ENCODE measurements at regions not wholly inside any gene's neighbourhood (a gene's known extent, or its start where the extent isn't known, plus 50 kb on each side); places are given as distances from the start of the nearest gene placed in this dataset.

- Histone ChIP-seq H3K4me3 (ENCODE audit: low read depth, low read length) (no peak overlapping the region), H3K9me3 (ENCODE audit: control insufficient read depth, low read length) (no peaks in the 10 kb centered on the region), H3K36me3 (ENCODE audit: control insufficient read depth, insufficient read depth, low read length) (no peaks in the 10 kb centered on the region), H3K9ac (no peak overlapping the region), H3K4me2 (ENCODE audit: low read length) (no peak overlapping the region), H3K79me2 (no peaks in the 10 kb centered on the region), H3K27me3 (ENCODE audit: control insufficient read depth, insufficient read depth, low read length) (no peaks in the 10 kb centered on the region), H3K4me1 (no peaks in the 10 kb centered on the region), H3K27ac (no peak overlapping the region), H2AFZ (no peak overlapping the region)
- TF ChIP-seq, protein P1, sequence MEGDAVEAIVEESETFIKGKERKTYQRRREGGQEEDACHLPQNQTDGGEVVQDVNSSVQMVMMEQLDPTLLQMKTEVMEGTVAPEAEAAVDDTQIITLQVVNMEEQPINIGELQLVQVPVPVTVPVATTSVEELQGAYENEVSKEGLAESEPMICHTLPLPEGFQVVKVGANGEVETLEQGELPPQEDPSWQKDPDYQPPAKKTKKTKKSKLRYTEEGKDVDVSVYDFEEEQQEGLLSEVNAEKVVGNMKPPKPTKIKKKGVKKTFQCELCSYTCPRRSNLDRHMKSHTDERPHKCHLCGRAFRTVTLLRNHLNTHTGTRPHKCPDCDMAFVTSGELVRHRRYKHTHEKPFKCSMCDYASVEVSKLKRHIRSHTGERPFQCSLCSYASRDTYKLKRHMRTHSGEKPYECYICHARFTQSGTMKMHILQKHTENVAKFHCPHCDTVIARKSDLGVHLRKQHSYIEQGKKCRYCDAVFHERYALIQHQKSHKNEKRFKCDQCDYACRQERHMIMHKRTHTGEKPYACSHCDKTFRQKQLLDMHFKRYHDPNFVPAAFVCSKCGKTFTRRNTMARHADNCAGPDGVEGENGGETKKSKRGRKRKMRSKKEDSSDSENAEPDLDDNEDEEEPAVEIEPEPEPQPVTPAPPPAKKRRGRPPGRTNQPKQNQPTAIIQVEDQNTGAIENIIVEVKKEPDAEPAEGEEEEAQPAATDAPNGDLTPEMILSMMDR (IDR thresholded peaks at IDR 0.05): no peak
Observed at GRCh38 chr11:11725438-11725837, 103.6 kb upstream of the GALNT18 start.

DNA sequence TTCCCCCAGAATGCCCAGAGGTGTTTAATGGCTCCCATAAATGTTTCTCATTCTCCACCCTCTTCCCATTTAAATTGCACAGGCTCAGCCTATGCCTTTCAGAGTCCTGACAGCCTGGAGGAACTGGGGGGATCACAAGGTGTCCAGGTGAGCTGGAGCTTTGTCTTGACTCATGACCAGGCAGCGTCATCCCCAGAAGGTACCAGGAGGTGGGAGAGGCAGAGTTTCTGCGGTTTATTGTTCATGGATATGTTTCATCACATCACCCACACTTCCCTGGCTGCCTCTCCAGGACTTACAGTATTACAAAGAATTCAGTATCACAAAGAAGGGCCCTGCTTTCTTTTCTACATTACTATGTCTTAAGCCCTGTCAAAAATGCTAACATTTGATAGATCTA lies 103.2 kb upstream of the GALNT18 start:
- Histone ChIP-seq H3K4me1 (no peaks in the 10 kb centered on the region), H3K4me3 (ENCODE audit: low read depth, low read length) (no peak overlapping the region), H3K4me2 (ENCODE audit: low read length) (no peak overlapping the region), H3K9ac (no peak overlapping the region), H3K27me3 (ENCODE audit: control insufficient read depth, insufficient read depth, low read length) (no peaks in the 10 kb centered on the region), H2AFZ (no peak overlapping the region), H3K9me3 (ENCODE audit: control insufficient read depth, low read length) (no peaks in the 10 kb centered on the region), H3K36me3 (ENCODE audit: control insufficient read depth, insufficient read depth, low read length) (no peaks in the 10 kb centered on the region), H3K27ac (no peak overlapping the region), H3K79me2 (no peaks in the 10 kb centered on the region)
- TF ChIP-seq, protein P1 (IDR thresholded peaks at IDR 0.05): no peak

DNA sequence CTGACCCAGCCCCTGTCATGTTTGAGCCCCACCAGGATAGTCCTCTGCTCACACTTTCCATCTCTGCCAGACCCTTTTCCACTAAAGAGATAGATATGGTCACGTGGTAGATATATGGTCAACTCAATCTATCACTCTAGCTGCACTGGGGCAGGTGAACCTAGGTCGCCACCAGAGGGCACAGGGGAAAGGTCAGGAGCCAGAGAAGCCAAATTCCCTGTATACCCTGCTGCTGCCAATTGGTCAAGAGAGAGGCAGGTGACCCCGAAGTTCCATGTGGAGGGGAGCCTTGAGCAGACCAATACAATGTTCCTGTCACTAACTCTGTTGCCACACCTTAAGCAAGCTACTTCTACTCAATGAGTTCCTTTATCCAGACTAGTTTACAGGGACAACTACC lies 101.1 kb upstream of the GALNT18 start:
- Histone ChIP-seq H3K4me1 (no peaks in the 10 kb centered on the region), H3K9ac (no peak overlapping the region), H3K79me2 (no peaks in the 10 kb centered on the region), H3K4me3 (ENCODE audit: low read depth, low read length) (no peak overlapping the region), H3K9me3 (ENCODE audit: control insufficient read depth, low read length) (no peaks in the 10 kb centered on the region), H3K27me3 (ENCODE audit: control insufficient read depth, insufficient read depth, low read length) (no peaks in the 10 kb centered on the region), H3K4me2 (ENCODE audit: low read length) (no peak overlapping the region), H3K36me3 (ENCODE audit: control insufficient read depth, insufficient read depth, low read length) (no peaks in the 10 kb centered on the region), H3K27ac (no peak overlapping the region), H2AFZ (no peak overlapping the region)
- TF ChIP-seq, protein P1 (IDR thresholded peaks at IDR 0.05): no peak

- no peak overlapping the region for H2AFZ ChIP-seq
- no peaks in the 10 kb centered on the region for H3K9me3 ChIP-seq (ENCODE audit: control insufficient read depth, low read length)
- no peak overlapping the region for H3K4me3 ChIP-seq (ENCODE audit: low read depth, low read length)
- TF ChIP-seq, protein P1 (IDR thresholded peaks at IDR 0.05): no peak
- no peaks in the 10 kb centered on the region for H3K4me1 ChIP-seq
- H3K36me3 ChIP-seq (ENCODE audit: control insufficient read depth, insufficient read depth, low read length): no peaks in the 10 kb centered on the region
- no peak overlapping the region for H3K9ac ChIP-seq
- no peaks in the 10 kb centered on the region for H3K79me2 ChIP-seq
- H3K27me3 ChIP-seq (ENCODE audit: control insufficient read depth, insufficient read depth, low read length): no peaks in the 10 kb centered on the region
- no peak overlapping the region for H3K4me2 ChIP-seq (ENCODE audit: low read length)
- H3K27ac ChIP-seq: no peak overlapping the region
Observed at GRCh38 chr11:11722246-11722645, 100.4 kb upstream of the GALNT18 start.

- Histone ChIP-seq H3K4me2 (ENCODE audit: low read length) (no peak overlapping the region), H3K4me1 (no peaks in the 10 kb centered on the region), H3K27me3 (ENCODE audit: control insufficient read depth, insufficient read depth, low read length) (no peaks in the 10 kb centered on the region), H3K9ac (no peak overlapping the region), H3K9me3 (ENCODE audit: control insufficient read depth, low read length) (no peaks in the 10 kb centered on the region), H3K36me3 (ENCODE audit: control insufficient read depth, insufficient read depth, low read length) (no peaks in the 10 kb centered on the region), H3K27ac (no peak overlapping the region), H2AFZ (no peak overlapping the region), H3K4me3 (ENCODE audit: low read depth, low read length) (no peak overlapping the region), H3K79me2 (no peaks in the 10 kb centered on the region)
- TF ChIP-seq, protein P1 (IDR thresholded peaks at IDR 0.05): no peak
Observed at GRCh38 chr11:11718511-11718910, 96.7 kb upstream of the GALNT18 start.

Measured in parathyroid adenoma (tissue), 2 donors.